Panc1 (cell line): ENCODE measurements at regions not wholly inside any gene's neighbourhood (a gene's known extent, or its start where the extent isn't known, plus 50 kb on each side); places are given as distances from the start of the nearest gene placed in this dataset.

Experiments
- ATAC-seq: fragments of 200-7000 bp; cut with Tn5 transposase; 2 replicates; pipeline ENCODE4 v1.9.1; 2020; ENCODE audit warnings: mild to moderate bottlenecking, moderate library complexity
- BruUV-seq: library from RNA; stranded (reverse); fragments of 400-500 nt; replicated peaks from 2 replicates; lab custom pipeline; 2021; lab: Mats Ljungman, UMichigan
- CTCF ChIA-PET: fragments of 300-600 bp; sonication (Branson Sonifier 250); formaldehyde crosslinking; loops from one replicate; lab custom pipeline; 2022; ENCODE audit warnings: antibody characterized with exemption; lab: Charles Lee
- POLR2A ChIA-PET: fragments of 300-600 bp; sonication (Branson Sonifier 250); formaldehyde crosslinking; loops from one replicate; lab custom pipeline; 2022; ENCODE audit warnings: antibody characterized with exemption; lab: Charles Lee
- DNase-seq: peaks from one replicate; pipeline ENCODE4 v3.0.0-alpha.2; 2010; ENCODE audit warnings: low read depth, low spot score
- H3K27ac ChIP-seq: 2 replicates; pipeline ENCODE4 v1.5.1; 2011; ENCODE audit warnings: mild to moderate bottlenecking, low read length, inconsistent platforms
- H3K27me3 ChIP-seq: fragments of 200-500 bp; sonication (Bioruptor generic); 2 replicates; pipeline ENCODE4 v1.6.0; 2014; ENCODE audit warnings: low read length, inconsistent platforms; ENCODE audit not compliant: control insufficient read depth, insufficient read depth
- H3K36me3 ChIP-seq: fragments of 200-500 bp; sonication (Bioruptor generic); 2 replicates; pipeline ENCODE4 v1.5.1; 2014; ENCODE audit warnings: inconsistent platforms, mild to moderate bottlenecking, low read length, moderate library complexity; ENCODE audit not compliant: control insufficient read depth, insufficient read depth
- H3K4me1 ChIP-seq: 2 replicates; pipeline ENCODE4 v1.5.1; 2011; ENCODE audit warnings: inconsistent platforms, mild to moderate bottlenecking, low read length, moderate library complexity; ENCODE audit not compliant: control insufficient read depth, insufficient read depth
- H3K4me3 ChIP-seq, 2 experiments: 2 replicates each; pipeline ENCODE4 v1.5.1; 2011 to 2012; ENCODE audit warnings: low read depth in 2 of 2, low read length in 2 of 2, mild to moderate bottlenecking in 2 of 2, inconsistent platforms in 1 of 2, moderate library complexity in 1 of 2
- H3K9me3 ChIP-seq: fragments of 200-500 bp; sonication (Bioruptor generic); 2 replicates; pipeline ENCODE4 v1.5.1; 2014; ENCODE audit warnings: low read depth, mild to moderate bottlenecking, inconsistent platforms, low read length, moderate library complexity; ENCODE audit not compliant: control insufficient read depth, insufficient read depth
- POLR2AphosphoS5 ChIP-seq: IDR thresholded peaks from 2 replicates; pipeline ENCODE4 v1.6.1; 2012; ENCODE audit warnings: mild to moderate bottlenecking, low read depth, low read length, moderate library complexity
- SIN3A ChIP-seq: IDR thresholded peaks from 2 replicates; pipeline ENCODE4 v1.6.1; 2012; ENCODE audit warnings: low read depth, mild to moderate bottlenecking, low read length, moderate library complexity, borderline replicate concordance; ENCODE audit not compliant: insufficient read depth
- TCF7L2 ChIP-seq: IDR thresholded peaks from 2 replicates; pipeline ENCODE4 v1.6.1; 2011; ENCODE audit warnings: mild to moderate bottlenecking, low read depth, low read length, inconsistent platforms
- in situ Hi-C: cut with HindIII; loops from 2 replicates; pipeline ENCODE4 v1.10.0; 2016; ENCODE audit warnings: low sequenced_read_pairs, low pct_unique_long_range_greater_than_20kb
- intact Hi-C: fragments of 100-400 bp; cut with micrococcal nuclease; formaldehyde crosslinking; loops from one replicate; pipeline ENCODE4 v1.10.0; 2022; ENCODE audit not compliant: unreplicated experiment
- TF ChIP-seq, protein P1 (sequence below): fragments of 450-650 bp; IDR thresholded peaks from 2 replicates; pipeline ENCODE4 v1.5.1; 2017; ENCODE audit warnings: mild to moderate bottlenecking
- TF ChIP-seq, protein P2 (sequence below), 2 experiments: IDR thresholded peaks; 2 replicates each; pipeline ENCODE4 v1.6.1; 2011 to 2012; ENCODE audit warnings: low read depth in 2 of 2, control low read depth in 1 of 2, low read length in 1 of 2, mild to moderate bottlenecking in 1 of 2, moderate library complexity in 1 of 2; ENCODE audit not compliant: insufficient read depth in 1 of 2

DNA sequence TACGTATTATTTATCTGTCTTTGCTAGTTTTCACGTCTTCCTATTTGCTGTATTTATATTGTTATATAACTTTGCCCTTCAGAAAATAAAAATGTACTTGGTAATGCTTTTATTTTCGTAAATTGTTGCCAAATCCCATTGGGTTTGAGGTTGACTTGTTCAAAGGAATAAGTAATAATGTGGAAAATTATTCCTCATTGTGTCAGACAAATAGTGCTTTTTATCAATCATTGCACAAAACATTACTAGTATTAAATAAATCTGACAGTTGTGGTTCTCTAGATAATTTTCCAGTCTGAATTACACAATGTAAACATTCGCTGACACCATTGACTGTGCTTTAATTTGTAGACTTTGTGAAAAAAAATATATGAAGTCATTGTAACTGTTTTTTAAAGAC, 798.3 kb upstream of the TMEFF2 start:
- H3K9me3 ChIP-seq = no peaks in the 10 kb centered on the region
- no peaks in the 10 kb centered on the region for H3K4me1 ChIP-seq
- in situ Hi-C loops = no loop called here
- H3K27me3 ChIP-seq = no peaks in the 10 kb centered on the region
- DNase-seq (no peak), ATAC-seq (no peak)
- no peak for TF ChIP-seq TCF7L2
- no peak for TF ChIP-seq POLR2AphosphoS5
- TF ChIP-seq SIN3A = no peak
- TF ChIP-seq, protein P1, sequence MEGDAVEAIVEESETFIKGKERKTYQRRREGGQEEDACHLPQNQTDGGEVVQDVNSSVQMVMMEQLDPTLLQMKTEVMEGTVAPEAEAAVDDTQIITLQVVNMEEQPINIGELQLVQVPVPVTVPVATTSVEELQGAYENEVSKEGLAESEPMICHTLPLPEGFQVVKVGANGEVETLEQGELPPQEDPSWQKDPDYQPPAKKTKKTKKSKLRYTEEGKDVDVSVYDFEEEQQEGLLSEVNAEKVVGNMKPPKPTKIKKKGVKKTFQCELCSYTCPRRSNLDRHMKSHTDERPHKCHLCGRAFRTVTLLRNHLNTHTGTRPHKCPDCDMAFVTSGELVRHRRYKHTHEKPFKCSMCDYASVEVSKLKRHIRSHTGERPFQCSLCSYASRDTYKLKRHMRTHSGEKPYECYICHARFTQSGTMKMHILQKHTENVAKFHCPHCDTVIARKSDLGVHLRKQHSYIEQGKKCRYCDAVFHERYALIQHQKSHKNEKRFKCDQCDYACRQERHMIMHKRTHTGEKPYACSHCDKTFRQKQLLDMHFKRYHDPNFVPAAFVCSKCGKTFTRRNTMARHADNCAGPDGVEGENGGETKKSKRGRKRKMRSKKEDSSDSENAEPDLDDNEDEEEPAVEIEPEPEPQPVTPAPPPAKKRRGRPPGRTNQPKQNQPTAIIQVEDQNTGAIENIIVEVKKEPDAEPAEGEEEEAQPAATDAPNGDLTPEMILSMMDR = no peak
- TF ChIP-seq, protein P2, sequence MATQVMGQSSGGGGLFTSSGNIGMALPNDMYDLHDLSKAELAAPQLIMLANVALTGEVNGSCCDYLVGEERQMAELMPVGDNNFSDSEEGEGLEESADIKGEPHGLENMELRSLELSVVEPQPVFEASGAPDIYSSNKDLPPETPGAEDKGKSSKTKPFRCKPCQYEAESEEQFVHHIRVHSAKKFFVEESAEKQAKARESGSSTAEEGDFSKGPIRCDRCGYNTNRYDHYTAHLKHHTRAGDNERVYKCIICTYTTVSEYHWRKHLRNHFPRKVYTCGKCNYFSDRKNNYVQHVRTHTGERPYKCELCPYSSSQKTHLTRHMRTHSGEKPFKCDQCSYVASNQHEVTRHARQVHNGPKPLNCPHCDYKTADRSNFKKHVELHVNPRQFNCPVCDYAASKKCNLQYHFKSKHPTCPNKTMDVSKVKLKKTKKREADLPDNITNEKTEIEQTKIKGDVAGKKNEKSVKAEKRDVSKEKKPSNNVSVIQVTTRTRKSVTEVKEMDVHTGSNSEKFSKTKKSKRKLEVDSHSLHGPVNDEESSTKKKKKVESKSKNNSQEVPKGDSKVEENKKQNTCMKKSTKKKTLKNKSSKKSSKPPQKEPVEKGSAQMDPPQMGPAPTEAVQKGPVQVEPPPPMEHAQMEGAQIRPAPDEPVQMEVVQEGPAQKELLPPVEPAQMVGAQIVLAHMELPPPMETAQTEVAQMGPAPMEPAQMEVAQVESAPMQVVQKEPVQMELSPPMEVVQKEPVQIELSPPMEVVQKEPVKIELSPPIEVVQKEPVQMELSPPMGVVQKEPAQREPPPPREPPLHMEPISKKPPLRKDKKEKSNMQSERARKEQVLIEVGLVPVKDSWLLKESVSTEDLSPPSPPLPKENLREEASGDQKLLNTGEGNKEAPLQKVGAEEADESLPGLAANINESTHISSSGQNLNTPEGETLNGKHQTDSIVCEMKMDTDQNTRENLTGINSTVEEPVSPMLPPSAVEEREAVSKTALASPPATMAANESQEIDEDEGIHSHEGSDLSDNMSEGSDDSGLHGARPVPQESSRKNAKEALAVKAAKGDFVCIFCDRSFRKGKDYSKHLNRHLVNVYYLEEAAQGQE (IDR thresholded peaks at IDR 0.05; ENCODE audit: insufficient read depth in 1 of 2, low read depth in 2 of 2, low read length in 1 of 2) = no peak
- no TSS peak for BruUV-seq
- no peak overlapping the region for H3K4me3 ChIP-seq
- H3K27ac ChIP-seq = no peak overlapping the region
- H3K36me3 ChIP-seq = no peaks in the 10 kb centered on the region
- POLR2A ChIA-PET = no interaction called here
- CTCF ChIA-PET = no interaction called here
- intact Hi-C loops = no loop called here

DNA sequence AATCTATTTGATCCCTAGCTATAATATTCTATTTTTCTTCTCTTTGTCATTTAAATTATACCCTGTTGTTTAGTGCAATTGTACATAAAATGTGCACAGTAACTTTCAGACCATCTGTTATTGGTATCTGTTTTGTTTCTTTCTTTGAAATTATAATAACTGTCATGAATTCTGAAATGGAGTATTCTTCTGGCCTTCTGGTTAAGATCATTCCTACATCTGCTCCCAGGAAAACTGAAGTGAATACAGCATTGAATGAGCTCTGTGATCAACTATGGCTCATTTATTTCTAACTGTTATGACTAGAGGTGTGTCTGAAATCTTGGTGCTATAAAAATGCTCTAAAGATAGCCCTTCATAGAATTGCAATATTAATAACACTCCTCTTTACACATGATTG, 788.4 kb upstream of the TMEFF2 start:
- no peak for DNase-seq
- no peak for ATAC-seq
- Histone ChIP-seq H3K4me1 (no peaks in the 10 kb centered on the region), H3K9me3 (no peaks in the 10 kb centered on the region), H3K27ac (no peak overlapping the region), H3K27me3 (no peaks in the 10 kb centered on the region), H3K36me3 (no peaks in the 10 kb centered on the region), H3K4me3 (no peak overlapping the region)
- no TSS peak for BruUV-seq
- intact Hi-C loops = no loop called here
- in situ Hi-C loops = no loop called here
- TF ChIP-seq, protein P1 = no peak
- TF ChIP-seq SIN3A = no peak
- TF ChIP-seq POLR2AphosphoS5 = no peak
- TF ChIP-seq, protein P2 (IDR thresholded peaks at IDR 0.05; ENCODE audit: insufficient read depth in 1 of 2, low read depth in 2 of 2, low read length in 1 of 2) = no peak
- TF ChIP-seq TCF7L2 = no peak
- ChIA-PET POLR2A (no interaction called here), CTCF (no interaction called here)
